ENCODE measurements at regions not wholly inside any gene's neighbourhood (a gene's known extent, or its start where the extent isn't known, plus 50 kb on each side); places are given as distances from the start of the nearest gene placed in this dataset.

DNA sequence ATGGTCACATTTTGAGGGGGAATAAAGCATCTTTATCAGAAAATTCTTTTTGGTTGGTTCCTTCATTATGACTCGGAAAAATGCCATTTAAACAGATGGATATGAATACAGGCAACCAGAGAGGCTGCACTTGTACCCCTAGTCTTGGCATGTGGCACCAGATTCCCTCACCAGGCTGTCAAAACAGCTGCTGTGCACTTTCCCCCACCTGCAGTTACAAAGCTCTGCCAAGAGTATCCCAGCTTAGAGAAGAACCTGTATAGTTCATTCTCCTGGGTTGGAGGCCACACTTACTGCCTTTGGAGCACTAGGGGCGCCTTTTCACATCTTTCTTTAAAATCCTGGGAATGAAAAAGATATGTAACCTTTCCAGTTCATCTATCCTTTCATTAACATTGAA lies 190.3 kb downstream of the KIF2B start:
- DNase-seq (ENCODE audit: low spot score), result no peak
- no peak overlapping the region for H3K4me3 ChIP-seq
- H3K9me3 ChIP-seq, result no peaks in the 10 kb centered on the region
- TF ChIP-seq, protein P1, sequence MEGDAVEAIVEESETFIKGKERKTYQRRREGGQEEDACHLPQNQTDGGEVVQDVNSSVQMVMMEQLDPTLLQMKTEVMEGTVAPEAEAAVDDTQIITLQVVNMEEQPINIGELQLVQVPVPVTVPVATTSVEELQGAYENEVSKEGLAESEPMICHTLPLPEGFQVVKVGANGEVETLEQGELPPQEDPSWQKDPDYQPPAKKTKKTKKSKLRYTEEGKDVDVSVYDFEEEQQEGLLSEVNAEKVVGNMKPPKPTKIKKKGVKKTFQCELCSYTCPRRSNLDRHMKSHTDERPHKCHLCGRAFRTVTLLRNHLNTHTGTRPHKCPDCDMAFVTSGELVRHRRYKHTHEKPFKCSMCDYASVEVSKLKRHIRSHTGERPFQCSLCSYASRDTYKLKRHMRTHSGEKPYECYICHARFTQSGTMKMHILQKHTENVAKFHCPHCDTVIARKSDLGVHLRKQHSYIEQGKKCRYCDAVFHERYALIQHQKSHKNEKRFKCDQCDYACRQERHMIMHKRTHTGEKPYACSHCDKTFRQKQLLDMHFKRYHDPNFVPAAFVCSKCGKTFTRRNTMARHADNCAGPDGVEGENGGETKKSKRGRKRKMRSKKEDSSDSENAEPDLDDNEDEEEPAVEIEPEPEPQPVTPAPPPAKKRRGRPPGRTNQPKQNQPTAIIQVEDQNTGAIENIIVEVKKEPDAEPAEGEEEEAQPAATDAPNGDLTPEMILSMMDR (IDR thresholded peaks at IDR 0.05), result no peak
- TF ChIP-seq POLR2AphosphoS5 (IDR thresholded peaks at IDR 0.05) (no peak), POLR2A (IDR thresholded peaks at IDR 0.05) (no peak)
- H3K36me3 ChIP-seq, result no peaks in the 10 kb centered on the region
- H3K4me1 ChIP-seq (replicated peaks), result no peaks in the 10 kb centered on the region
- H3K27me3 ChIP-seq (replicated peaks; ENCODE audit: insufficient read depth), result no peaks in the 10 kb centered on the region
- H3K27ac ChIP-seq, result no peak overlapping the region
- intact Hi-C loops (cut with DNase I), result loop anchor here (10.0 kb wide), 1 partner anchor 52 kb away; no protein-coding TSS in a partner anchor
- WGBS, result 85% methylated on average over 2 of the region's 2 CpGs

DNA sequence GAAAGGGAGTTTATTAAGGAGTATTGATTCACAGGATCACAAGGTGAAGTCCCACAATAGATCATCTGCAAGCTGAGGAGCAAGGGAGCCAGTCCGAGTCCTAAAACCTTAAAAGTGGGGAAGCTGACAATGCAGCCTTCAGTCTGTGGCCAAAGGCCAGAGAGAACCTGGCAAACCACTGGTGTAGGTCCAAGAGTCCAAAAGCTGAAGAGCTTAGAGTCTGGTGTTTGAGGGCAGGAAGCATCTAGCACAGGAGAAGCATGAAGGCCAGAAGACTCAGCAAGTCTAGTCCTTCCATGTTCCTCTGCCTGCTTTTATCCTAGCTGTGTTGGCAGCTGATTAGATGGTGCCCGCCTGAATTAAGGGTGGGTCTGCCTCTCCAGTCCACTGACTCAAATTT lies 193.0 kb downstream of the KIF2B start:
- intact Hi-C loops (cut with DNase I), result loop anchor here (10.0 kb wide), 1 partner anchor 49 kb away; no protein-coding TSS in a partner anchor
- WGBS, result 91% methylated on average over 2 of the region's 2 CpGs
- TF ChIP-seq, protein P1 (IDR thresholded peaks at IDR 0.05), result no peak
- TF ChIP-seq POLR2A (IDR thresholded peaks at IDR 0.05) (no peak), POLR2AphosphoS5 (IDR thresholded peaks at IDR 0.05) (no peak)

DNA sequence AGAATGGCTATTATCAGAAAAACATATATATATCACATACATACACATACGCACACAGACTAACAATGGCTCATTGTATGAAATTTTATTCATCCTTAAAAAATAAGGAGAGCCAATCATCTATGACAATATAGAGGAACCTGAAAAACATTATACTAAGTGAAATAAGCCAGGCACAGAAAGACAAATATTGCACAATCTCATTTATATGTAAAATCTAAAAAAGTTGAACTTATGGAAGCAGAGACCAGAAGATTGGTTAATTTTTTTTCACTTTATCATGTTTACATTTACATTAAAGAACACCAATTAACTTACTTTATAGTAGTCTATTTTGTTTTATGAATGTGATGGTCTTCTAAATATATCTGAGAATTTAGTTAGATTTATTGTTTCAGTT lies 198.7 kb downstream of the KIF2B start:
- Histone ChIP-seq H3K4me3 (no peak overlapping the region), H3K36me3 (no peaks in the 10 kb centered on the region), H3K4me1 (replicated peaks) (no peaks in the 10 kb centered on the region), H3K9me3 (no peaks in the 10 kb centered on the region), H3K27ac (no peak overlapping the region), H3K27me3 (replicated peaks; ENCODE audit: insufficient read depth) (no peaks in the 10 kb centered on the region)
- TF ChIP-seq, protein P1 (IDR thresholded peaks at IDR 0.05), result no peak
- TF ChIP-seq POLR2AphosphoS5 (IDR thresholded peaks at IDR 0.05) (no peak), POLR2A (IDR thresholded peaks at IDR 0.05) (no peak)
- intact Hi-C loops (cut with DNase I), result no loop called here
- 97% methylated on average over 1 of the region's 1 CpG for WGBS
- no peak for DNase-seq (ENCODE audit: low spot score)

More for the DNA sequence above, 193.0 kb downstream of the KIF2B start:
- no peaks in the 10 kb centered on the region for H3K4me1 ChIP-seq (replicated peaks)
- H3K27ac ChIP-seq, result no peak overlapping the region
- DNase-seq (ENCODE audit: low spot score), result no peak
- H3K9me3 ChIP-seq, result no peaks in the 10 kb centered on the region
- no peak overlapping the region for H3K4me3 ChIP-seq
- no peaks in the 10 kb centered on the region for H3K36me3 ChIP-seq
- H3K27me3 ChIP-seq (replicated peaks; ENCODE audit: insufficient read depth), result no peaks in the 10 kb centered on the region

DNA sequence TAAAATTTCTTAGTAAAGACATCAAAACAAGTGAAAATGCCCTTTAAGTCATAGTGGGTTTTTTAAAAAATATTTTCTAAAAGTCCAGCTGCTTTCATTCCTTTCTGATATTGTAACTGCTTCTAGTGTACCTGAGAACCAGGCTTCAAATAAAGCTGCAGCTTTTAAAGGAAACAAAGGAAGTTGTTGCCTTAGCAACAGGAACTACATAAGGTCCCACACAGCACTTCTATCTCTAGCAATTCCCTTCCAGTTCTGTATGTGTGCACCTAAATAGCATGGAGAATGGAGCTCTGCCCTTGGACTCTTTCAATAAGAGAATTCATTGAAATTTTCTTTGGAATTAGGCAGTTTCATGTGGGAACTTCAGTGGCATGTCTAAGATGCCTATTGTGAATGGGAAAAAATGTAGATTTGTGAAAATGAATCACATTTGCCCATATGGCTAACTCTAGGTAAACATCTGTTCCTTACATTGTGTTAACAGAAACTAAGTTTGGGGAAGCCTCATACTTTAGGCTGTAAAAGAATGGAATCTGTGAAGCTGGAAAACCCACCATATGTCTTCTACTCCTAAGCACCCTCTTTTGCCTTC lies 206.4 kb downstream of the KIF2B start:
- H3K4me1 ChIP-seq (replicated peaks), result no peaks in the 10 kb centered on the region
- no peaks in the 10 kb centered on the region for H3K27me3 ChIP-seq (replicated peaks; ENCODE audit: insufficient read depth)
- DNase-seq (ENCODE audit: low spot score), result no peak
- no peak overlapping the region for H3K27ac ChIP-seq
- TF ChIP-seq POLR2A (IDR thresholded peaks at IDR 0.05) (no peak), POLR2AphosphoS5 (IDR thresholded peaks at IDR 0.05) (no peak)
- TF ChIP-seq, protein P1 (IDR thresholded peaks at IDR 0.05), result no peak
- no peak overlapping the region for H3K4me3 ChIP-seq
- H3K9me3 ChIP-seq, result no peaks in the 10 kb centered on the region
- intact Hi-C loops (cut with DNase I), result no loop called here
- H3K36me3 ChIP-seq, result no peaks in the 10 kb centered on the region

DNA sequence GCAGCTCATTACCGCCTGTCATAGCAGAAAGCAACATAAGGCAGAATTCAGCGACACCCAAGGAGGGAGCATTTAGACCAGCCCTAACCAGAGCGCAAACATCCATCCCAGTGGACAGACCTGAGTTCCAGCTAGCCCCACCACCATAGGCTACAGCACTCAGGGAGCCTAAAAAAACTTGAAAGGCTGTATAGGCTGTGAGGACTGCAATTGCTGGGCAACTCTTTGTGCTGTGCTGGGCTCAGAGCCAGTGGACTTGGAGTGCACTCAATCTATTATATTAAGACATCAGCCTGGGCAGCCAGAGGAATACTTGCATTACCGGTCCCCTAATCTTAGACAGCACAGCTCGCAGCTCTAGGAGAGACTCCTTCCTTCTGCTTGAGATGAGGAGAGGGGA lies 207.3 kb downstream of the KIF2B start:
- no peaks in the 10 kb centered on the region for H3K27me3 ChIP-seq (replicated peaks; ENCODE audit: insufficient read depth)
- H3K9me3 ChIP-seq, result no peaks in the 10 kb centered on the region
- intact Hi-C loops (cut with DNase I), result no loop called here
- H3K4me3 ChIP-seq, result no peak overlapping the region
- TF ChIP-seq POLR2A (IDR thresholded peaks at IDR 0.05), result no peak
- TF ChIP-seq POLR2AphosphoS5 (IDR thresholded peaks at IDR 0.05), result no peak
- TF ChIP-seq, protein P1 (IDR thresholded peaks at IDR 0.05), result no peak
- H3K36me3 ChIP-seq, result no peaks in the 10 kb centered on the region
- no peak overlapping the region for H3K27ac ChIP-seq
- WGBS, result 85% methylated on average over 5 of the region's 5 CpGs
- no peaks in the 10 kb centered on the region for H3K4me1 ChIP-seq (replicated peaks)
- no peak for DNase-seq (ENCODE audit: low spot score)

All from prostate gland (tissue), 2 donors.